Neural cell (in vitro differentiated cells): ENCODE measurements at regions not wholly inside any gene's neighbourhood (a gene's known extent, or its start where the extent isn't known, plus 50 kb on each side); places are given as distances from the start of the nearest gene placed in this dataset.

ENCODE experiments used
- H2AFZ ChIP-seq: fragments of 200-600, 300-800 bp; sonication (generic), shearing (Covaris generic); 2 replicates; pipeline ENCODE4 v1.6.0; 2014; ENCODE audit warnings: low read depth, mild to moderate bottlenecking, antibody characterized with exemption, low read length, moderate library complexity
- H3F3A ChIP-seq: fragments of 200-600 bp; shearing (Covaris generic); 2 replicates; pipeline ENCODE4 v1.6.1; 2016; ENCODE audit warnings: mild to moderate bottlenecking, moderate library complexity, mixed read lengths, antibody characterized with exemption, low read length; ENCODE audit not compliant: insufficient read depth, poor library complexity, severe bottlenecking
- H3K27ac ChIP-seq: fragments of 200-600, 300-800 bp; sonication (generic), shearing (Covaris generic); 2 replicates; pipeline ENCODE4 v1.5.1; 2014; ENCODE audit warnings: mild to moderate bottlenecking, low read length, moderate library complexity
- H3K27me3 ChIP-seq: fragments of 300-800, 200-600 bp; sonication (generic), shearing (Covaris generic); 2 replicates; pipeline ENCODE4 v1.6.0; 2014; ENCODE audit warnings: mild to moderate bottlenecking, low read depth, low read length, moderate library complexity; ENCODE audit not compliant: insufficient read depth
- H3K36me3 ChIP-seq: fragments of 300-800, 200-600 bp; sonication (generic), shearing (Covaris generic); 2 replicates; pipeline ENCODE4 v1.5.1; 2014; ENCODE audit warnings: mild to moderate bottlenecking, antibody characterized with exemption, low read length, moderate library complexity; ENCODE audit not compliant: insufficient read depth
- H3K4me2 ChIP-seq: fragments of 300-800, 200-600 bp; sonication (generic), shearing (Covaris generic); 2 replicates; pipeline ENCODE4 v1.6.0; 2014; ENCODE audit warnings: mild to moderate bottlenecking, low read length
- H3K4me3 ChIP-seq: fragments of 300-800, 200-600 bp; sonication (generic), shearing (Covaris generic); 2 replicates; pipeline ENCODE4 v1.5.1; 2014; ENCODE audit warnings: mild to moderate bottlenecking, low read length, moderate library complexity
- H3K79me2 ChIP-seq: fragments of 200-600 bp; shearing (Covaris generic); replicated peaks from 2 replicates; pipeline ENCODE4 v1.6.0; 2014; ENCODE audit warnings: mild to moderate bottlenecking, low read length, moderate library complexity; ENCODE audit not compliant: insufficient read depth
- H3K9ac ChIP-seq: fragments of 300-800, 200-600 bp; sonication (generic), shearing (Covaris generic); 2 replicates; pipeline ENCODE4 v1.6.1; 2016; ENCODE audit warnings: mild to moderate bottlenecking, low read length, mixed read lengths
- H3K9me2 ChIP-seq: fragments of 200-600 bp; shearing (Covaris generic); 2 replicates; pipeline ENCODE4 v1.6.1; 2016; ENCODE audit warnings: mild to moderate bottlenecking, low read length, mixed read lengths; ENCODE audit not compliant: insufficient read depth
- H3K9me3 ChIP-seq: fragments of 200-600, 300-800 bp; sonication (generic), shearing (Covaris generic); 2 replicates; pipeline ENCODE4 v1.6.1; 2016; ENCODE audit warnings: mild to moderate bottlenecking, mixed run types, low read length, moderate library complexity, mixed read lengths
- H4K20me1 ChIP-seq: fragments of 200-600 bp; shearing (Covaris generic); 2 replicates; pipeline ENCODE4 v1.6.1; 2016; ENCODE audit warnings: mild to moderate bottlenecking, mixed run types; ENCODE audit not compliant: insufficient read depth
- CTCF ChIP-seq: fragments of 450-650 bp; IDR thresholded peaks from 2 replicates; pipeline ENCODE4 v1.5.1; 2014; ENCODE audit warnings: antibody characterized with exemption, mild to moderate bottlenecking, moderate library complexity; ENCODE audit not compliant: poor library complexity, severe bottlenecking
- EP300 ChIP-seq: fragments of 450-650 bp; conservative IDR thresholded peaks from 2 replicates; pipeline ENCODE4 v1.6.1; 2014; ENCODE audit warnings: antibody characterized with exemption, mild to moderate bottlenecking, moderate library complexity; ENCODE audit not compliant: poor library complexity, severe bottlenecking
- EZH2 ChIP-seq: fragments of 200-600, 300-800 bp; shearing (Covaris generic), sonication (generic); IDR thresholded peaks from 2 replicates; pipeline ENCODE4 v1.6.1; 2014; ENCODE audit warnings: antibody characterized with exemption, low read length, borderline replicate concordance, mild to moderate bottlenecking; ENCODE audit not compliant: insufficient read depth, poor library complexity, severe bottlenecking
- MXI1 ChIP-seq: fragments of 450-650 bp; conservative IDR thresholded peaks from 2 replicates; pipeline ENCODE4 v1.6.1; 2014; ENCODE audit warnings: antibody characterized with exemption, mild to moderate bottlenecking; ENCODE audit not compliant: poor library complexity, severe bottlenecking
- POLR2AphosphoS5 ChIP-seq: IDR thresholded peaks from 2 replicates; pipeline ENCODE4 v1.6.1; 2012
- RAD21 ChIP-seq: fragments of 450-650 bp; conservative IDR thresholded peaks from 2 replicates; pipeline ENCODE4 v1.6.1; 2014; ENCODE audit warnings: antibody characterized with exemption, mild to moderate bottlenecking, moderate library complexity
- REST ChIP-seq: IDR thresholded peaks from 2 replicates; pipeline ENCODE4 v1.6.1; 2012; ENCODE audit warnings: borderline replicate concordance
- SMC3 ChIP-seq: fragments of 450-650 bp; conservative IDR thresholded peaks from 2 replicates; pipeline ENCODE4 v1.6.1; 2014; ENCODE audit warnings: antibody characterized with exemption, mild to moderate bottlenecking, moderate library complexity; ENCODE audit not compliant: poor library complexity
- TAF1 ChIP-seq: IDR thresholded peaks from 2 replicates; pipeline ENCODE4 v1.6.1; 2012; ENCODE audit warnings: low read depth

- Histone ChIP-seq H3K36me3 (no peaks in the 10 kb centered on the region), H2AFZ (no peak overlapping the region), H3K9me2 (no peaks in the 10 kb centered on the region), H3K9ac (no peak overlapping the region), H3K79me2 (no peaks in the 10 kb centered on the region), H3K9me3 (no peaks in the 10 kb centered on the region), H3K27me3 (no peaks in the 10 kb centered on the region), H3K4me3 (no peak overlapping the region), H4K20me1 (no peaks in the 10 kb centered on the region), H3K27ac (no peak overlapping the region), H3F3A (no peaks in the 10 kb centered on the region), H3K4me2 (no peak overlapping the region)
- TF ChIP-seq TAF1 = no peak
- no peak for TF ChIP-seq SMC3
- TF ChIP-seq MXI1 = no peak
- TF ChIP-seq CTCF = no peak
- TF ChIP-seq POLR2AphosphoS5 = no peak
- no peak for TF ChIP-seq EP300
- no peak for TF ChIP-seq RAD21
- no peak for TF ChIP-seq REST
- no peak for TF ChIP-seq EZH2
Observed at GRCh38 chr1:157371826-157372225, 180.5 kb downstream of the FCRL5 start.

DNA sequence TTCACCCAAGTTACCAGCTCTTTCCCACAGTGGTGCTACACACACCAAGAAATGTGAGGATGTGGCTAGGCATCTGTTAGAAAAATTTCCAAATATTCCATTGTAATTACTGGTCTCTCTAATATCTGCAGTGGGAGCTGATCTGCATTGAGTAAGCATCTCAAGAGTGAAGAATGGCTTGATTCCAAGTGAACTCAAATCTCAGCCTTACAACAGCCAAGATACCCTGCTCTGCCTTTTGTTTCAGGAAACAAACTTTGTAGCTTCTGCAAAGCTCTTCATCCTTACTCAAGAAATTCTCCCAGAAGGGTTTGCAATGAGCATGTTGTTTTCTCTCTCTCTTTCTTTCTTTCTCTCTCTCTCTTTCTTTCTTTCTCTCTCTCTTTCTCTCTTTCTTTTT, 181.1 kb downstream of the FCRL5 start:
- H3K27me3 ChIP-seq = no peaks in the 10 kb centered on the region
- H4K20me1 ChIP-seq = no peaks in the 10 kb centered on the region
- no peak for TF ChIP-seq SMC3
- no peak for TF ChIP-seq EP300
- no peak for TF ChIP-seq RAD21
- no peak for TF ChIP-seq CTCF
- no peak overlapping the region for H2AFZ ChIP-seq
- H3K79me2 ChIP-seq = no peaks in the 10 kb centered on the region
- H3K9ac ChIP-seq = no peak overlapping the region
- H3K27ac ChIP-seq = no peak overlapping the region
- no peak overlapping the region for H3K4me3 ChIP-seq
- no peaks in the 10 kb centered on the region for H3F3A ChIP-seq
- no peaks in the 10 kb centered on the region for H3K9me2 ChIP-seq
- H3K4me2 ChIP-seq = no peak overlapping the region
- no peaks in the 10 kb centered on the region for H3K9me3 ChIP-seq
- H3K36me3 ChIP-seq = no peaks in the 10 kb centered on the region
